ENCODE measurements at regions not wholly inside any gene's neighbourhood (a gene's known extent, or its start where the extent isn't known, plus 50 kb on each side); places are given as distances from the start of the nearest gene placed in this dataset.

- H3K4me3 ChIP-seq (ENCODE audit: low read length): no peak overlapping the region
- H3K9ac ChIP-seq (ENCODE audit: low read depth, low read length): no peak overlapping the region
- no peak overlapping the region for H3K4me2 ChIP-seq (ENCODE audit: low read length)
- H3K4me1 ChIP-seq (ENCODE audit: control insufficient read depth, insufficient read depth, low read length): peaks cover 2% of the 10 kb centered on the region
- no peaks in the 10 kb centered on the region for H3K9me3 ChIP-seq (replicated peaks; ENCODE audit: low read length)
- H3K27me3 ChIP-seq (ENCODE audit: control insufficient read depth, insufficient read depth, low read length): no peaks in the 10 kb centered on the region
- no peaks in the 10 kb centered on the region for H3K36me3 ChIP-seq (ENCODE audit: insufficient read depth, low read length)
Observed at GRCh38 chr6:147740326-147740725, 231.8 kb downstream of the SAMD5 start.

GRCh38 chr6:147740916-147741315, 232.4 kb downstream of the SAMD5 start:
- H3K9me3 ChIP-seq (replicated peaks; ENCODE audit: low read length): no peaks in the 10 kb centered on the region
- peaks cover 2% of the 10 kb centered on the region for H3K4me1 ChIP-seq (ENCODE audit: control insufficient read depth, insufficient read depth, low read length)
- no peak overlapping the region for H3K9ac ChIP-seq (ENCODE audit: low read depth, low read length)
- no peaks in the 10 kb centered on the region for H3K36me3 ChIP-seq (ENCODE audit: insufficient read depth, low read length)
- H3K4me2 ChIP-seq (ENCODE audit: low read length): no peak overlapping the region
- no peaks in the 10 kb centered on the region for H3K27me3 ChIP-seq (ENCODE audit: control insufficient read depth, insufficient read depth, low read length)
- H3K4me3 ChIP-seq (ENCODE audit: low read length): no peak overlapping the region

- Histone ChIP-seq H3K4me2 (ENCODE audit: low read length) (no peak overlapping the region), H3K4me1 (ENCODE audit: control insufficient read depth, insufficient read depth, low read length) (peaks cover 2% of the 10 kb centered on the region), H3K9ac (ENCODE audit: low read depth, low read length) (no peak overlapping the region), H3K27me3 (ENCODE audit: control insufficient read depth, insufficient read depth, low read length) (no peaks in the 10 kb centered on the region), H3K4me3 (ENCODE audit: low read length) (no peak overlapping the region), H3K36me3 (ENCODE audit: insufficient read depth, low read length) (no peaks in the 10 kb centered on the region), H3K9me3 (replicated peaks; ENCODE audit: low read length) (no peaks in the 10 kb centered on the region)
Observed at GRCh38 chr6:147741389-147741788, 232.9 kb downstream of the SAMD5 start.

- H3K4me3 ChIP-seq (ENCODE audit: low read length): no peak overlapping the region
- H3K27me3 ChIP-seq (ENCODE audit: control insufficient read depth, insufficient read depth, low read length): no peaks in the 10 kb centered on the region
- H3K4me1 ChIP-seq (ENCODE audit: control insufficient read depth, insufficient read depth, low read length): peaks cover 2% of the 10 kb centered on the region
- H3K9ac ChIP-seq (ENCODE audit: low read depth, low read length): no peak overlapping the region
- H3K9me3 ChIP-seq (replicated peaks; ENCODE audit: low read length): no peaks in the 10 kb centered on the region
- H3K4me2 ChIP-seq (ENCODE audit: low read length): no peak overlapping the region
- H3K36me3 ChIP-seq (ENCODE audit: insufficient read depth, low read length): no peaks in the 10 kb centered on the region
Observed at GRCh38 chr6:147742440-147742839, 233.9 kb downstream of the SAMD5 start.

GRCh38 chr6:147744012-147744411, 235.5 kb downstream of the SAMD5 start:
- no peaks in the 10 kb centered on the region for H3K27me3 ChIP-seq (ENCODE audit: control insufficient read depth, insufficient read depth, low read length)
- H3K36me3 ChIP-seq (ENCODE audit: insufficient read depth, low read length): no peaks in the 10 kb centered on the region
- H3K4me1 ChIP-seq (ENCODE audit: control insufficient read depth, insufficient read depth, low read length): no peaks in the 10 kb centered on the region
- no peak overlapping the region for H3K9ac ChIP-seq (ENCODE audit: low read depth, low read length)
- no peak overlapping the region for H3K4me2 ChIP-seq (ENCODE audit: low read length)
- H3K4me3 ChIP-seq (ENCODE audit: low read length): no peak overlapping the region
- H3K9me3 ChIP-seq (replicated peaks; ENCODE audit: low read length): no peaks in the 10 kb centered on the region

GRCh38 chr6:147749331-147749730, 240.8 kb downstream of the SAMD5 start:
- H3K9ac ChIP-seq (ENCODE audit: low read depth, low read length): no peak overlapping the region
- H3K9me3 ChIP-seq (replicated peaks; ENCODE audit: low read length): no peaks in the 10 kb centered on the region
- no peaks in the 10 kb centered on the region for H3K27me3 ChIP-seq (ENCODE audit: control insufficient read depth, insufficient read depth, low read length)
- no peak overlapping the region for H3K4me3 ChIP-seq (ENCODE audit: low read length)
- no peaks in the 10 kb centered on the region for H3K4me1 ChIP-seq (ENCODE audit: control insufficient read depth, insufficient read depth, low read length)
- H3K4me2 ChIP-seq (ENCODE audit: low read length): no peak overlapping the region
- H3K36me3 ChIP-seq (ENCODE audit: insufficient read depth, low read length): no peaks in the 10 kb centered on the region

- H3K27me3 ChIP-seq (ENCODE audit: control insufficient read depth, insufficient read depth, low read length): no peaks in the 10 kb centered on the region
- H3K4me1 ChIP-seq (ENCODE audit: control insufficient read depth, insufficient read depth, low read length): no peaks in the 10 kb centered on the region
- H3K36me3 ChIP-seq (ENCODE audit: insufficient read depth, low read length): no peaks in the 10 kb centered on the region
- H3K9ac ChIP-seq (ENCODE audit: low read depth, low read length): no peak overlapping the region
- H3K4me2 ChIP-seq (ENCODE audit: low read length): no peak overlapping the region
- H3K4me3 ChIP-seq (ENCODE audit: low read length): no peak overlapping the region
- H3K9me3 ChIP-seq (replicated peaks; ENCODE audit: low read length): no peaks in the 10 kb centered on the region
Observed at GRCh38 chr6:147750413-147750812, 241.9 kb downstream of the SAMD5 start.

- no peak overlapping the region for H3K9ac ChIP-seq (ENCODE audit: low read depth, low read length)
- no peak overlapping the region for H3K4me2 ChIP-seq (ENCODE audit: low read length)
- no peaks in the 10 kb centered on the region for H3K9me3 ChIP-seq (replicated peaks; ENCODE audit: low read length)
- H3K36me3 ChIP-seq (ENCODE audit: insufficient read depth, low read length): no peaks in the 10 kb centered on the region
- no peaks in the 10 kb centered on the region for H3K27me3 ChIP-seq (ENCODE audit: control insufficient read depth, insufficient read depth, low read length)
- no peak overlapping the region for H3K4me3 ChIP-seq (ENCODE audit: low read length)
- no peaks in the 10 kb centered on the region for H3K4me1 ChIP-seq (ENCODE audit: control insufficient read depth, insufficient read depth, low read length)
Observed at GRCh38 chr6:147751232-147751631, 242.7 kb downstream of the SAMD5 start.

- no peak overlapping the region for H3K9ac ChIP-seq (ENCODE audit: low read depth, low read length)
- H3K36me3 ChIP-seq (ENCODE audit: insufficient read depth, low read length): no peaks in the 10 kb centered on the region
- no peak overlapping the region for H3K4me2 ChIP-seq (ENCODE audit: low read length)
- H3K27me3 ChIP-seq (ENCODE audit: control insufficient read depth, insufficient read depth, low read length): no peaks in the 10 kb centered on the region
- H3K4me1 ChIP-seq (ENCODE audit: control insufficient read depth, insufficient read depth, low read length): peaks cover under 1% of the 10 kb centered on the region
- no peaks in the 10 kb centered on the region for H3K9me3 ChIP-seq (replicated peaks; ENCODE audit: low read length)
- no peak overlapping the region for H3K4me3 ChIP-seq (ENCODE audit: low read length)
Observed at GRCh38 chr6:147752689-147753403, 244.4 kb downstream of the SAMD5 start.

GRCh38 chr6:147755999-147756398, 247.5 kb downstream of the SAMD5 start:
- H3K4me1 ChIP-seq (ENCODE audit: control insufficient read depth, insufficient read depth, low read length): peaks cover 11% of the 10 kb centered on the region
- H3K4me2 ChIP-seq (ENCODE audit: low read length): no peak overlapping the region
- no peak overlapping the region for H3K9ac ChIP-seq (ENCODE audit: low read depth, low read length)
- no peaks in the 10 kb centered on the region for H3K9me3 ChIP-seq (replicated peaks; ENCODE audit: low read length)
- no peak overlapping the region for H3K4me3 ChIP-seq (ENCODE audit: low read length)
- no peaks in the 10 kb centered on the region for H3K27me3 ChIP-seq (ENCODE audit: control insufficient read depth, insufficient read depth, low read length)
- no peaks in the 10 kb centered on the region for H3K36me3 ChIP-seq (ENCODE audit: insufficient read depth, low read length)

GRCh38 chr6:147756891-147757290, 248.4 kb downstream of the SAMD5 start:
- H3K4me3 ChIP-seq (ENCODE audit: low read length): no peak overlapping the region
- H3K9ac ChIP-seq (ENCODE audit: low read depth, low read length): no peak overlapping the region

GRCh38 chr6:147757291-147757690, 248.8 kb downstream of the SAMD5 start:
- Histone ChIP-seq H3K4me1 (ENCODE audit: control insufficient read depth, insufficient read depth, low read length) (peaks cover 11% of the 10 kb centered on the region), H3K9ac (ENCODE audit: low read depth, low read length) (no peak overlapping the region), H3K36me3 (ENCODE audit: insufficient read depth, low read length) (no peaks in the 10 kb centered on the region), H3K4me2 (ENCODE audit: low read length) (no peak overlapping the region), H3K27me3 (ENCODE audit: control insufficient read depth, insufficient read depth, low read length) (no peaks in the 10 kb centered on the region), H3K9me3 (replicated peaks; ENCODE audit: low read length) (no peaks in the 10 kb centered on the region), H3K4me3 (ENCODE audit: low read length) (no peak overlapping the region)

More at GRCh38 chr6:147756891-147757290, 248.4 kb downstream of the SAMD5 start:
- Histone ChIP-seq H3K36me3 (ENCODE audit: insufficient read depth, low read length) (no peaks in the 10 kb centered on the region), H3K27me3 (ENCODE audit: control insufficient read depth, insufficient read depth, low read length) (no peaks in the 10 kb centered on the region), H3K4me2 (ENCODE audit: low read length) (no peak overlapping the region), H3K9me3 (replicated peaks; ENCODE audit: low read length) (no peaks in the 10 kb centered on the region), H3K4me1 (ENCODE audit: control insufficient read depth, insufficient read depth, low read length) (peaks cover 11% of the 10 kb centered on the region)
